ENCODE measurements at regions not wholly inside any gene's neighbourhood (a gene's known extent, or its start where the extent isn't known, plus 50 kb on each side); places are given as distances from the start of the nearest gene placed in this dataset.

DNA sequence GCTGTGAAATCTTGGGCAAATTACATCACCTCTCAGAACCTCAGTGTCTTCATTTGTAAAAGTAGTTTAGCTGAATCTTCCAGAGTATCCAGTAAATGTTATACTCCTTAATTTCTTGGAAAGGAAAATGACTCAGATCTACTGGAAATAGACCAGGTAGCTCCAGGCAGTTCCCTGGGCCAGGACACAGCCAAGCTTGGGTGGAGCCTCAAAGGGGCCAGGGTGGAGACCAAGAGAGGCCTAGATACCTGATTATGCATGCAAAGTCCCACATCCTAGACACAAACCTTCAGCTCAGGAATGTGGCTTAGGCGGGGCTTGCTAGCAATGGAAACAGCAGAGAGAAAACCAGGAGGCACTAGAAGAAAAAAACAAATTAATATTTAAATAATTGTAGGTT, 272.8 kb downstream of the MAFB start:
- TF ChIP-seq, protein P1, sequence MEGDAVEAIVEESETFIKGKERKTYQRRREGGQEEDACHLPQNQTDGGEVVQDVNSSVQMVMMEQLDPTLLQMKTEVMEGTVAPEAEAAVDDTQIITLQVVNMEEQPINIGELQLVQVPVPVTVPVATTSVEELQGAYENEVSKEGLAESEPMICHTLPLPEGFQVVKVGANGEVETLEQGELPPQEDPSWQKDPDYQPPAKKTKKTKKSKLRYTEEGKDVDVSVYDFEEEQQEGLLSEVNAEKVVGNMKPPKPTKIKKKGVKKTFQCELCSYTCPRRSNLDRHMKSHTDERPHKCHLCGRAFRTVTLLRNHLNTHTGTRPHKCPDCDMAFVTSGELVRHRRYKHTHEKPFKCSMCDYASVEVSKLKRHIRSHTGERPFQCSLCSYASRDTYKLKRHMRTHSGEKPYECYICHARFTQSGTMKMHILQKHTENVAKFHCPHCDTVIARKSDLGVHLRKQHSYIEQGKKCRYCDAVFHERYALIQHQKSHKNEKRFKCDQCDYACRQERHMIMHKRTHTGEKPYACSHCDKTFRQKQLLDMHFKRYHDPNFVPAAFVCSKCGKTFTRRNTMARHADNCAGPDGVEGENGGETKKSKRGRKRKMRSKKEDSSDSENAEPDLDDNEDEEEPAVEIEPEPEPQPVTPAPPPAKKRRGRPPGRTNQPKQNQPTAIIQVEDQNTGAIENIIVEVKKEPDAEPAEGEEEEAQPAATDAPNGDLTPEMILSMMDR (IDR thresholded peaks at IDR 0.05): no peak
- TF ChIP-seq POLR2A (IDR thresholded peaks at IDR 0.05): no peak

Measured in tibial nerve (tissue), 3 donors.